Fibroblast of the aortic adventitia (primary cell): ENCODE measurements at regions not wholly inside any gene's neighbourhood (a gene's known extent, or its start where the extent isn't known, plus 50 kb on each side); places are given as distances from the start of the nearest gene placed in this dataset.
A peak's percentile ranks its signal among the peaks of the same experiment; 100 is the strongest.

ENCODE experiments used
- DNase-seq: peaks from one replicate; pipeline ENCODE4 v3.0.0-alpha.2; 2010; ENCODE audit warnings: low read depth
- H3K4me3 ChIP-seq: 2 replicates; pipeline ENCODE4 v1.5.1; 2011; ENCODE audit warnings: low read depth, mild to moderate bottlenecking, control low read depth, low read length, moderate library complexity
- CTCF ChIP-seq: IDR thresholded peaks from 2 replicates; pipeline ENCODE4 v1.5.1; 2011; ENCODE audit warnings: mild to moderate bottlenecking, low read length, control low read depth, inconsistent platforms; ENCODE audit not compliant: insufficient read depth

- no peak for TF ChIP-seq CTCF
- H3K4me3 ChIP-seq: no peak overlapping the region
- DNase-seq: no peak
These were observed 116.9 kb downstream of the BDH1 start for GRCh38 chr3:197438906-197439305.

DNA sequence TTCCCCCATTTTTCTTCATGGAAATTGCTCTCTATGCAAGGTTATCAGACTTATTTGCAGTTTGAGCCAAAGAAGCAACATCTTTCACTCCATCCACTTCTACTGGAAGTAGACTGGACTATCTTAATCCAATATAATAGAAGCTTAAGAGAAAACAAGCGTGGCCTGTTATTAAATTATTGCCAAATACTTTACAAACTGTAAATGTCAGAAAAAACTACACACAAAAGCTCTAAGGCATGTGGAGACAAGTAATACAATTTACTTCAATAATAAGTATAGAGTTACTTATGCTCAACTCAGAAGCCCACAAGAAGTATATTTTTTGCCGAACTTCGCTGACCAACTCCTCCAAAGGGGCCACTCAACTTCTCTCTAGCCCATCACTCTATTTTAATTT is 120.3 kb downstream of the BDH1 start:
- H3K4me3 ChIP-seq: no peak overlapping the region
- no peak for TF ChIP-seq CTCF
- DNase-seq: no peak

DNA sequence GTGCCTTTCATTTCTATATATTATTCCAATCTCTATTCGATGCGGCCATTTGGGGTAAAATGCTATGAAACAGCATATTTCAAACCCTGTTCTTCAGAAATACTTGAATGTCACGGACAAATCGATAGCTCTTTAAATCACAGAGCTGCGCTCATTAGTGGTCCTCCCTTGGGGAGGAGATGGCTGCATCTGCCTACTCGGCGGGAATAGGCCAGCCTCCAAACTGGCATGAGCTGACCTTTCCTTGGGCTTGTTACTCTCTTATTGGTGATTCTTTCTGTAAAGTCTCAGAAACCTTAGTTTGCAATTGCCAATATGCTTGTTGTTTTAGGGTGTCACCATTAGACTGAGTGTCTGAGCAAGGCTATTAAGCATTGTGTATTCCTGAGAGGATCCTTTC is 120.9 kb downstream of the BDH1 start:
- no peak for DNase-seq
- no peak overlapping the region for H3K4me3 ChIP-seq
- no peak for TF ChIP-seq CTCF

DNA sequence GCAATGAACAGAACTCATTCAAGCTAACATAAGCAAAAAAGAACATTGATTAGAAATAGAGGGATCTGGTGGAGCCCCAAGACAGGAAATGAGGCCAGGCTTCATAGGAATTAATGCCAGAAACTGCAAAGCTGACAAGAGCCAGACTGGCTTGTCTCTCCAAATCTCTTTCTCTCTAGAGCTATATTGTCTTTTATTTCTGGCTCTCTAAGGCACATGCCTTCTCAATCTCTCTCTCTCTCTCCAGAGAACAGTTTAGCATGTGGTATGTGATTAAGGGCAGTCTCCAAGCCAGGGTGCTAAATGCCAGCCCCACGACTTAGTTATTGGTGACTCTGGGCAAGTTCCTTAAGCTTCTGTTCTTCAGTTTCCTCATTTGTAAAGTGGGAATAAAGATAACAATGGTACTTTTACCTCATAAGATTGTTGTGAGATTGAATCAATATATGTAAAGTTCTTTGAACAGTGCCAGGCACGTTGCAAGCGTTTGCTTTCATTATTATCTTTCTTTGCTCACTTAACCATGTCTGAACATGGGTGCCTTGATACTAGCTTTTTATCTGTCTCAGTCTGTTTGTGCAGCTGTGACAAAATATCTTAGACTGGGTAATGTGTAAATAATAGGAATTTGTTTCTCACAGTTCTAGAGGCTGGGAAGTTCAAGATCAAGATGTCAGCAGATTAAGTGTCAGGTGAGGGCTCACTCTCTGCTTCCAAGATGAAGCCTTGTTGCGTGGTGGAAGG is 123.2 kb downstream of the BDH1 start:
- peak; percentile 35 for DNase-seq
- no peak overlapping the region for H3K4me3 ChIP-seq
- TF ChIP-seq CTCF: no peak

DNA sequence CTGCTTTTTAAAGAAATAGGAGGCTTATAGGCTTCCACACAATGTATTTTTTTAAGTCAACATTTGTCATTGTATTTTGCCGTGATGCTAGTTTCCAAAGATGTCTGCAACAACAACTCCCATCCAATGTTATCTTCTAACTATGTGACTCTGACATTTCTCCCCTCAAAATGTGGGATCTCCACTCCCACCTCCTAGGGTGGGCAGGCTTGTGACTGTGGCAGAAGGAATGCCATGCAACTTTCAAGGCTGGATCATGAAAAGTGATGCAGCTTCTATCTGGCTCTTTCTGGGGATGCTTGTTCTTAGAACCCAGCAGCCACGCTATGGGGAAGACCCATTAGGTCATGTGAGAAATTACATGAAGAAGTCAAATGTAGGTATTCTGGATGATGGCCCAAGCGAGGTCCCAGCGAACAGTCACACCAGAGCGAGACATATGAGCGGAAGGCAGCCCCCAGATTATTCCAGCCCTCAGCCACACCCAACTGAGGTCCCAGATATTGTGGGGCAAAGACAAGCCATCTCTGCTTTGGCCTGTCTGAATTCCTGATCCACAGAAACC is 124.3 kb downstream of the BDH1 start:
- DNase-seq: no peak

GRCh38 chr3:197430934-197431333 is 124.8 kb downstream of the BDH1 start:
- H3K4me3 ChIP-seq: no peak overlapping the region
- DNase-seq: peak; percentile 42
- TF ChIP-seq CTCF: no peak

More for the DNA sequence above, 124.3 kb downstream of the BDH1 start:
- H3K4me3 ChIP-seq: no peak overlapping the region
- no peak for TF ChIP-seq CTCF

DNA sequence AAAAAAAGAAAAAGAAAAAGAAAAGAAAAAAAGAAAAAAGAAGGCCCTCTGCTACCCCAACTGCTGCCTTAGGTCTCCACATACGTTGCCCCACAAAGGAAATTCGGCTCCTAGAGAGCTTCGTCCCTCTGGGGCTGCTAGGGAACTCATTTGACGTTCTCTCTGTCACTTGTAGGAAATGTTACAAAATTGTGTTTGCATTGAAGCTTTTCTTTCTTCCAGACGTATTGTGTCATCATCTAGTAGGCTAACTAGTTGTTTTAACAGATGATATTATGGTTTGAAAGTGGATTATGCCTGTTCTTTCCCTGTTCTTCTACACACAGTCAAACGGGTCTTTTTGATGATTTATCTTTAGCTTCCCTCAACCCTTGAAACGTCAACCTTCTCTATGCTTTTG is 125.3 kb downstream of the BDH1 start:
- no peak overlapping the region for H3K4me3 ChIP-seq
- no peak for TF ChIP-seq CTCF
- peak; percentile 4 for DNase-seq
